GM12865 (cell line): ENCODE measurements at regions not wholly inside any gene's neighbourhood (a gene's known extent, or its start where the extent isn't known, plus 50 kb on each side); places are given as distances from the start of the nearest gene placed in this dataset.
"Not testable (repeated sequence)": the region's sequence is repeated elsewhere in the genome, so short reads cannot be mapped to it uniquely, and the experiment has no call there.

ENCODE experiments used
- DNase-seq: peaks from one replicate; pipeline ENCODE4 v3.0.0; 2010; ENCODE audit warnings: low read depth
- H3K4me3 ChIP-seq: 2 replicates; pipeline ENCODE4 v1.5.1; 2011; ENCODE audit warnings: mild to moderate bottlenecking, low read depth, low read length, control low read depth
- CTCF ChIP-seq: IDR thresholded peaks from 2 replicates; pipeline ENCODE4 v1.5.1; 2011; ENCODE audit warnings: low read length, control low read depth, low read depth, inconsistent platforms; ENCODE audit not compliant: insufficient read depth; ENCODE audit errors: missing control alignments

- no peak for TF ChIP-seq CTCF
- no peak for DNase-seq
- no peak overlapping the region for H3K4me3 ChIP-seq
These were observed 376.4 kb downstream of the TCERG1L start for GRCh38 chr10:130935128-130935439.

GRCh38 chr10:130935897-130936550, 375.5 kb downstream of the TCERG1L start:
- no peak for TF ChIP-seq CTCF

GRCh38 chr10:130936851-130937250, 374.7 kb downstream of the TCERG1L start:
- H3K4me3 ChIP-seq: no peak overlapping the region
- DNase-seq: no peak

More at GRCh38 chr10:130935897-130936550, 375.5 kb downstream of the TCERG1L start:
- H3K4me3 ChIP-seq: no peak overlapping the region
- no peak for DNase-seq

GRCh38 chr10:130938051-130938450, 373.5 kb downstream of the TCERG1L start:
- H3K4me3 ChIP-seq: no peak overlapping the region
- TF ChIP-seq CTCF: no peak
- DNase-seq: no peak

More at GRCh38 chr10:130936851-130937250, 374.7 kb downstream of the TCERG1L start:
- TF ChIP-seq CTCF: no peak

- not testable (repeated sequence) for H3K4me3 ChIP-seq, DNase-seq
These were observed 372.6 kb downstream of the TCERG1L start for GRCh38 chr10:130938891-130939290.

- no peak for DNase-seq
- H3K4me3 ChIP-seq: no peak overlapping the region
- TF ChIP-seq CTCF: no peak
These were observed 369.6 kb downstream of the TCERG1L start for GRCh38 chr10:130941886-130942285.

GRCh38 chr10:130952086-130952485, 359.4 kb downstream of the TCERG1L start:
- TF ChIP-seq CTCF: no peak
- no peak for DNase-seq
- no peak overlapping the region for H3K4me3 ChIP-seq
